Astrocyte (in vitro differentiated cells and primary cell): ENCODE measurements at regions not wholly inside any gene's neighbourhood (a gene's known extent, or its start where the extent isn't known, plus 50 kb on each side); places are given as distances from the start of the nearest gene placed in this dataset.
A peak's percentile ranks its signal among the peaks of the same experiment; 100 is the strongest.
"Not testable (repeated sequence)": the region's sequence is repeated elsewhere in the genome, so short reads cannot be mapped to it uniquely, and the experiment has no call there.

ENCODE experiments used
- DNase-seq: peaks from one replicate; pipeline ENCODE4 v3.0.0-alpha.2; 2010; ENCODE audit warnings: low read depth
- FAIRE-seq: peaks from 2 replicates; lab custom pipeline; 2011; peaks lifted over from hg19 to GRCh38; lab: Jason Lieb, UNC
- H2AFZ ChIP-seq: 2 replicates; pipeline ENCODE4 v1.6.0; 2012; ENCODE audit warnings: low read depth, low read length, inconsistent platforms
- H3K27ac ChIP-seq: 2 replicates; pipeline ENCODE4 v1.5.1; 2011; ENCODE audit warnings: low read depth, low read length, inconsistent platforms
- H3K27me3 ChIP-seq: 2 replicates; pipeline ENCODE4 v1.6.0; 2011; ENCODE audit warnings: low read length, inconsistent platforms; ENCODE audit not compliant: insufficient read depth
- H3K36me3 ChIP-seq: 2 replicates; pipeline ENCODE4 v1.5.1; 2011; ENCODE audit warnings: low read length, inconsistent platforms; ENCODE audit not compliant: insufficient read depth
- H3K4me1 ChIP-seq: 2 replicates; pipeline ENCODE4 v1.5.1; 2011; ENCODE audit warnings: low read length, inconsistent platforms; ENCODE audit not compliant: insufficient read depth
- H3K4me2 ChIP-seq: 2 replicates; pipeline ENCODE4 v1.6.0; 2012; ENCODE audit warnings: low read length, inconsistent platforms
- H3K4me3 ChIP-seq: 2 replicates; pipeline ENCODE4 v1.5.1; 2011; ENCODE audit warnings: low read depth, mild to moderate bottlenecking, low read length, inconsistent platforms; ENCODE audit not compliant: insufficient read depth
- H3K79me2 ChIP-seq: 2 replicates; pipeline ENCODE4 v1.6.0; 2012; ENCODE audit warnings: mild to moderate bottlenecking, low read length, inconsistent platforms; ENCODE audit not compliant: insufficient read depth
- H3K9ac ChIP-seq: 2 replicates; pipeline ENCODE4 v1.6.0; 2012; ENCODE audit warnings: mild to moderate bottlenecking, low read length, inconsistent platforms
- H3K9me3 ChIP-seq: 2 replicates; pipeline ENCODE4 v1.5.1; 2012; ENCODE audit warnings: low read depth, mild to moderate bottlenecking, low read length, inconsistent platforms; ENCODE audit not compliant: insufficient read depth
- H4K20me1 ChIP-seq: 2 replicates; pipeline ENCODE4 v1.6.0; 2012; ENCODE audit warnings: low read length, inconsistent platforms; ENCODE audit not compliant: insufficient read depth
- H3K27ac Mint-ChIP-seq: one replicate; pipeline ENCODE4 v1.8.0; 2021; ENCODE audit warnings: mild to moderate bottlenecking, mixed read lengths; ENCODE audit not compliant: unreplicated experiment
- H3K27me3 Mint-ChIP-seq: one replicate; pipeline ENCODE4 v1.8.0; 2021; ENCODE audit warnings: low read depth, mixed read lengths; ENCODE audit not compliant: unreplicated experiment
- H3K36me3 Mint-ChIP-seq: one replicate; pipeline ENCODE4 v1.8.0; 2021; ENCODE audit warnings: low read depth, mixed read lengths; ENCODE audit not compliant: unreplicated experiment
- H3K4me1 Mint-ChIP-seq: one replicate; pipeline ENCODE4 v1.8.0; 2021; ENCODE audit warnings: low read depth, mixed read lengths; ENCODE audit not compliant: unreplicated experiment
- H3K4me3 Mint-ChIP-seq: one replicate; pipeline ENCODE4 v1.8.0; 2021; ENCODE audit warnings: mild to moderate bottlenecking, moderate library complexity, mixed read lengths; ENCODE audit not compliant: unreplicated experiment
- H3K9me3 Mint-ChIP-seq: one replicate; pipeline ENCODE4 v1.8.0; 2021; ENCODE audit warnings: mild to moderate bottlenecking, mixed read lengths; ENCODE audit not compliant: unreplicated experiment
- CTCF ChIP-seq: IDR thresholded peaks from 2 replicates; pipeline ENCODE4 v1.5.1; 2011; ENCODE audit warnings: low read depth, mild to moderate bottlenecking, inconsistent platforms, low read length, moderate library complexity; ENCODE audit not compliant: insufficient read depth
- EZH2 ChIP-seq: IDR thresholded peaks from 2 replicates; pipeline ENCODE4 v1.6.1; 2012; ENCODE audit warnings: mild to moderate bottlenecking, low read length, inconsistent platforms; ENCODE audit not compliant: insufficient read depth

- Histone ChIP-seq H3K4me2 (peak overlapping the region; percentile 4), H3K27ac (no peak overlapping the region), H3K27me3 (no peaks in the 10 kb centered on the region), H3K4me3 (no peak overlapping the region), H3K36me3 (no peaks in the 10 kb centered on the region), H2AFZ (no peak overlapping the region), H3K4me1 (peaks cover 7% of the 10 kb centered on the region), H4K20me1 (no peaks in the 10 kb centered on the region), H3K9ac (no peak overlapping the region), H3K9me3 (no peaks in the 10 kb centered on the region), H3K79me2 (no peaks in the 10 kb centered on the region)
- H3K27me3 Mint-ChIP-seq: no peaks in the 10 kb centered on the region
- DNase-seq (peak; percentile 91), FAIRE-seq (peak; percentile 95)
- H3K27ac Mint-ChIP-seq: peak overlapping the region; percentile 55
- H3K9me3 Mint-ChIP-seq: peaks cover 3% of the 10 kb centered on the region
- H3K4me3 Mint-ChIP-seq: no peak overlapping the region
- peaks cover 3% of the 10 kb centered on the region for H3K4me1 Mint-ChIP-seq
- TF ChIP-seq EZH2 (no peak), CTCF (no peak)
- no peaks in the 10 kb centered on the region for H3K36me3 Mint-ChIP-seq
Observed at GRCh38 chr13:37173214-37173613, 67.8 kb upstream of the CSNK1A1L start.

GRCh38 chr13:37172226-37172625 lies 66.8 kb upstream of the CSNK1A1L start:
- H3K4me1 ChIP-seq, H3K4me1 Mint-ChIP-seq, H3K4me3 ChIP-seq, FAIRE-seq, DNase-seq, H3K36me3 Mint-ChIP-seq, H3K9ac ChIP-seq, H3K27ac Mint-ChIP-seq, H2AFZ ChIP-seq, H3K4me2 ChIP-seq, H3K79me2 ChIP-seq, H3K27me3 Mint-ChIP-seq, H3K27me3 ChIP-seq, H4K20me1 ChIP-seq, H3K36me3 ChIP-seq, H3K9me3 Mint-ChIP-seq, H3K4me3 Mint-ChIP-seq, H3K27ac ChIP-seq, H3K9me3 ChIP-seq: not testable (repeated sequence)

- Mint-ChIP-seq H3K4me1 (peaks cover 3% of the 10 kb centered on the region), H3K27ac (no peak overlapping the region), H3K27me3 (no peaks in the 10 kb centered on the region), H3K36me3 (no peaks in the 10 kb centered on the region), H3K4me3 (no peak overlapping the region), H3K9me3 (peaks cover 6% of the 10 kb centered on the region)
- Histone ChIP-seq H3K27ac (no peak overlapping the region), H3K79me2 (no peaks in the 10 kb centered on the region), H3K9me3 (no peaks in the 10 kb centered on the region), H3K4me3 (no peak overlapping the region), H3K27me3 (no peaks in the 10 kb centered on the region), H2AFZ (no peak overlapping the region), H4K20me1 (no peaks in the 10 kb centered on the region), H3K4me2 (no peak overlapping the region), H3K9ac (no peak overlapping the region), H3K4me1 (peaks cover 6% of the 10 kb centered on the region), H3K36me3 (no peaks in the 10 kb centered on the region)
- FAIRE-seq: no peak
- TF ChIP-seq EZH2 (no peak), CTCF (no peak)
- no peak for DNase-seq
Observed at GRCh38 chr13:37168926-37169325, 63.5 kb upstream of the CSNK1A1L start.
